K562 (cell line): ENCODE measurements at regions not wholly inside any gene's neighbourhood (a gene's known extent, or its start where the extent isn't known, plus 50 kb on each side); places are given as distances from the start of the nearest gene placed in this dataset.

Experiments
- ATAC-seq: fragments of 200-7000 bp; cut with Tn5 transposase; 3 replicates; pipeline ENCODE4 v1.9.1; 2020; ENCODE audit warnings: moderate library complexity
- BruUV-seq: library from RNA; stranded (reverse); fragments of 400-500 nt; replicated peaks from 2 replicates; lab custom pipeline; 2021; lab: Mats Ljungman, UMichigan
- CTCF ChIA-PET: fragments of 300-600 bp; formaldehyde crosslinking; extraction: SDS; loops from one replicate; lab custom pipeline; 2021; ENCODE audit warnings: low intra/inter-chr PET ratio; lab: Yijun Ruan, JAX
- POLR2A ChIA-PET: fragments of 300-600, 350-650 bp; sonication (Branson Sonifier 250); formaldehyde crosslinking; extraction: SDS; loops from one replicate; lab custom pipeline; 2021; ENCODE audit warnings: antibody characterized with exemption, inconsistent platforms; lab: Yijun Ruan, JAX
- DNase-seq, 4 experiments: peaks; one replicate each; pipeline versions ENCODE4 v3.0.0 to v3.0.0-alpha.2; 2011 to 2018; ENCODE audit warnings: low spot score in 3 of 4, mixed read lengths in 3 of 4; ENCODE audit errors: extremely low read depth in 1 of 4
- FAIRE-seq: peaks from 2 replicates; lab custom pipeline; 2011; peaks lifted over from hg19 to GRCh38; lab: Jason Lieb, UNC
- H2AFZ ChIP-seq: 2 replicates; pipeline ENCODE4 v1.6.0; 2011; ENCODE audit warnings: low read depth, low read length, control low read depth, inconsistent platforms
- H3K27ac ChIP-seq: fragments of 200-600 bp; 3 replicates; pipeline ENCODE4 v1.8.0; 2011; ENCODE audit warnings: low read depth, mild to moderate bottlenecking, control low read depth, inconsistent platforms, low read length, moderate library complexity, mixed read lengths; ENCODE audit errors: extremely low read depth
- H3K27me3 ChIP-seq, 2 experiments: fragments of 300-600 bp in 1 of 2; 2 replicates in 1 of 2; 3 replicates in 1 of 2; pipeline versions ENCODE4 v1.6.0 to v1.8.0; 2011; ENCODE audit warnings: inconsistent platforms in 2 of 2, low read length in 2 of 2, mild to moderate bottlenecking in 1 of 2, mixed read lengths in 1 of 2, moderate library complexity in 1 of 2; ENCODE audit not compliant: control insufficient read depth in 2 of 2, insufficient read depth in 2 of 2
- H3K36me3 ChIP-seq: fragments of 300-600 bp; 3 replicates; pipeline ENCODE4 v1.8.0; 2011; ENCODE audit warnings: mild to moderate bottlenecking, low read length, inconsistent platforms; ENCODE audit not compliant: control insufficient read depth, insufficient read depth
- H3K4me1 ChIP-seq, 2 experiments: fragments of 200-600 bp in 1 of 2; replicated peaks in 1 of 2; 2 replicates in 1 of 2; 3 replicates in 1 of 2; pipeline versions ENCODE4 v1.5.1 to v1.8.0; 2011; ENCODE audit warnings: inconsistent platforms in 2 of 2, low read length in 2 of 2, mild to moderate bottlenecking in 1 of 2, mixed read lengths in 1 of 2, moderate library complexity in 1 of 2; ENCODE audit not compliant: control insufficient read depth in 2 of 2, insufficient read depth in 2 of 2
- H3K4me2 ChIP-seq: 2 replicates; pipeline ENCODE4 v1.6.1; 2011; ENCODE audit warnings: low read length, control low read depth, inconsistent platforms, mixed read lengths; ENCODE audit not compliant: insufficient read depth
- H3K4me3 ChIP-seq: fragments of 200-600 bp; sonication (generic), shearing (Covaris generic); 2 replicates; pipeline ENCODE4 v1.5.1; 2016; ENCODE audit warnings: control low read depth, inconsistent platforms
- H3K79me2 ChIP-seq: fragments of 200-600 bp; 3 replicates; pipeline ENCODE4 v1.8.0; 2011; ENCODE audit warnings: low read length, inconsistent platforms; ENCODE audit not compliant: control insufficient read depth, insufficient read depth
- H3K9ac ChIP-seq, 2 experiments: 2 replicates each; pipeline versions ENCODE4 v1.6.0 to v1.6.1; 2011; ENCODE audit warnings: low read depth in 2 of 2, low read length in 2 of 2, control low read depth in 1 of 2, inconsistent platforms in 1 of 2, mild to moderate bottlenecking in 1 of 2, mixed read lengths in 1 of 2; ENCODE audit not compliant: insufficient read depth in 1 of 2
- H3K9me1 ChIP-seq: one replicate; pipeline ENCODE4 v1.6.0; 2011; ENCODE audit warnings: inconsistent platforms, mild to moderate bottlenecking, low read length, moderate library complexity; ENCODE audit not compliant: control insufficient read depth, insufficient read depth
- H3K9me3 ChIP-seq: replicated peaks from 2 replicates; pipeline ENCODE4 v1.5.1; 2011; ENCODE audit warnings: low read depth, low read length, inconsistent platforms; ENCODE audit not compliant: control insufficient read depth, insufficient read depth
- H4K20me1 ChIP-seq: replicated peaks from 2 replicates; pipeline ENCODE4 v1.6.1; 2011; ENCODE audit warnings: low read length, inconsistent platforms, mixed read lengths; ENCODE audit not compliant: control insufficient read depth, insufficient read depth
- BMI1 ChIP-seq: fragments of 150-350 bp; IDR thresholded peaks from 2 replicates; pipeline ENCODE4 v1.6.1; 2014; ENCODE audit warnings: low read length
- E2F3 ChIP-seq: fragments of 250-450 bp; sonication (Bioruptor Pico); IDR thresholded peaks from 2 replicates; pipeline ENCODE4 v1.4.0; 2020; ENCODE audit warnings: mild to moderate bottlenecking
- KAT7 ChIP-seq: sonication (generic); formaldehyde crosslinking; IDR thresholded peaks from 2 replicates; pipeline ENCODE4 v1.8.0; 2022; ENCODE audit warnings: missing genetic modification reagents, mild to moderate bottlenecking, borderline replicate concordance
- KLF10 ChIP-seq: fragments of 250-450 bp; sonication (Bioruptor Pico); IDR thresholded peaks from 2 replicates; pipeline ENCODE4 v1.6.1; 2021; ENCODE audit warnings: matching md5 sums
- NCOA4 ChIP-seq: fragments of 450-650 bp; IDR thresholded peaks from 2 replicates; pipeline ENCODE4 v1.6.1; 2018; ENCODE audit warnings: mild to moderate bottlenecking; ENCODE audit not compliant: partially characterized antibody
- POLR2AphosphoS2 ChIP-seq: IDR thresholded peaks from 2 replicates; pipeline ENCODE4 v1.6.1; 2012; ENCODE audit warnings: low read length, improper control_type of control experiment
- RNF219 ChIP-seq: fragments of 250-450 bp; sonication (Bioruptor Pico); IDR thresholded peaks from 2 replicates; pipeline ENCODE4 v1.5.0; 2022; ENCODE audit warnings: mild to moderate bottlenecking
- TAF7 ChIP-seq: fragments of 450-650 bp; IDR thresholded peaks from 2 replicates; pipeline ENCODE4 v1.6.1; 2016; ENCODE audit warnings: missing genetic modification characterization, missing compliant biosample characterization
- WHSC1 ChIP-seq: IDR thresholded peaks from one replicate; pipeline ENCODE4 v1.6.1; 2012; ENCODE audit warnings: low read length, control low read depth, inconsistent platforms
- ZNF384 ChIP-seq: IDR thresholded peaks from 2 replicates; pipeline ENCODE4 v1.6.1; 2012; ENCODE audit warnings: low read depth, low read length, improper control_type of control experiment
- ZNF696 ChIP-seq: fragments of 250-450 bp; sonication (Bioruptor Pico); conservative IDR thresholded peaks from 2 replicates; pipeline ENCODE4 v1.4.0; 2020; ENCODE audit warnings: mild to moderate bottlenecking, moderate library complexity
- ZNF707 ChIP-seq: fragments of 250-450 bp; sonication (Bioruptor Pico); conservative IDR thresholded peaks from 2 replicates; pipeline ENCODE4 v1.8.0; 2022; ENCODE audit warnings: inconsistent platforms, mild to moderate bottlenecking, moderate library complexity
- WGBS: fragments of 100-300 bp; shearing (Covaris generic); methylation state at CpG from one replicate; pipeline ENCODE4 v1.1.6; 2016; ENCODE audit warnings: low coverage, mixed read lengths; ENCODE audit not compliant: insufficient coverage; ENCODE audit errors: missing lambda C conversion rate; 5-methylcytosine and 5-hydroxymethylcytosine counted together
- in situ Hi-C: fragments of 300-500 bp; cut with MboI; formaldehyde crosslinking; loops from 4 replicates; pipeline ENCODE4 v1.15.0; 2018; ENCODE audit warnings: inconsistent platforms, mixed read lengths
- intact Hi-C: fragments of 100-400 bp; cut with micrococcal nuclease; formaldehyde crosslinking; loops from 2 replicates; pipeline ENCODE4 v1.14.2; 2022
- TF ChIP-seq, protein P1 (sequence below): IDR thresholded peaks from 2 replicates; pipeline ENCODE4 v1.6.1; 2016; ENCODE audit warnings: missing genetic modification characterization, missing compliant biosample characterization

DNA sequence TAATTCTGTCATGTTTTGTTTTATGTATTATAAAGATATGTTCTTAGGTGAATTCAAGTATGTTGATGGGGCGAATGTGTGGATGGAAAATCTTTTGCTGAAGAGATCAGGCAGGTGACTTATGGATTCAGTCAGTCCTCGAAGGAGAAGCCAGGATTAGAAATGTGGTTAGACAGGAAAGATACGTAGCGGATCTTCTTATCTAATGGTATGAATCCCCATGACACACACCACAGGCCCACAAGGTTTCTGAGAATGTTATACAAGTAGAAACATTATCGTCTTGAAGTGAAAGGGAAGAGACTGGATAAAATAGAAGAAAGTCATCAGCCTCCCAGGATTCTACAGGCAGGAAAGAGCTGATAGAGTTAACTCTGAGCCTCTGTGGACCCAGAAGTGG is 69.0 kb upstream of the RFXAP start:
- ATAC-seq (no peak), DNase-seq (no peak), FAIRE-seq (no peak)
- Histone ChIP-seq H4K20me1 (no peaks in the 10 kb centered on the region), H3K4me1 (no peaks in the 10 kb centered on the region), H3K27me3 (no peaks in the 10 kb centered on the region), H2AFZ (no peak overlapping the region), H3K79me2 (no peaks in the 10 kb centered on the region), H3K36me3 (no peaks in the 10 kb centered on the region), H3K4me2 (no peak overlapping the region), H3K27ac (no peak overlapping the region), H3K4me3 (no peak overlapping the region), H3K9me3 (no peaks in the 10 kb centered on the region), H3K9me1 (no peaks in the 10 kb centered on the region), H3K9ac (no peak overlapping the region)
- in situ Hi-C loops (no loop called here), intact Hi-C loops (no loop called here)
- POLR2A ChIA-PET: no interaction called here
- CTCF ChIA-PET: no interaction called here
- BruUV-seq: no TSS peak
- no peak for TF ChIP-seq RNF219
- no peak for TF ChIP-seq ZNF707
- TF ChIP-seq E2F3 (CRISPR knock-in tag): no peak
- TF ChIP-seq, protein P1, sequence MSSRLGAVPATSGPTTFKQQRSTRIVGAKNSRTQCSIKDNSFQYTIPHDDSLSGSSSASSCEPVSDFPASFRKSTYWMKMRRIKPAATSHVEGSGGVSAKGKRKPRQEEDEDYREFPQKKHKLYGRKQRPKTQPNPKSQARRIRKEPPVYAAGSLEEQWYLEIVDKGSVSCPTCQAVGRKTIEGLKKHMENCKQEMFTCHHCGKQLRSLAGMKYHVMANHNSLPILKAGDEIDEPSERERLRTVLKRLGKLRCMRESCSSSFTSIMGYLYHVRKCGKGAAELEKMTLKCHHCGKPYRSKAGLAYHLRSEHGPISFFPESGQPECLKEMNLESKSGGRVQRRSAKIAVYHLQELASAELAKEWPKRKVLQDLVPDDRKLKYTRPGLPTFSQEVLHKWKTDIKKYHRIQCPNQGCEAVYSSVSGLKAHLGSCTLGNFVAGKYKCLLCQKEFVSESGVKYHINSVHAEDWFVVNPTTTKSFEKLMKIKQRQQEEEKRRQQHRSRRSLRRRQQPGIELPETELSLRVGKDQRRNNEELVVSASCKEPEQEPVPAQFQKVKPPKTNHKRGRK (tag): no peak
- TF ChIP-seq POLR2AphosphoS2: no peak
- no peak for TF ChIP-seq ZNF384
- TF ChIP-seq NCOA4: no peak
- TF ChIP-seq KAT7: no peak
- TF ChIP-seq WHSC1: no peak
- no peak for TF ChIP-seq ZNF696 (CRISPR knock-in tag)
- TF ChIP-seq TAF7 (tag): no peak
- no peak for TF ChIP-seq BMI1
- TF ChIP-seq KLF10 (CRISPR knock-in tag): no peak
- 2% methylated on average over 4 of the region's 5 CpGs for WGBS
